Thymus (tissue), 11 donors: ENCODE measurements at regions not wholly inside any gene's neighbourhood (a gene's known extent, or its start where the extent isn't known, plus 50 kb on each side); places are given as distances from the start of the nearest gene placed in this dataset.

Experiments
- DNase-seq, 9 donors: peaks; one replicate each; pipeline ENCODE4 v3.0.0-alpha.2; 2013; ENCODE audit warnings: low spot score in 9 of 9, low read depth in 6 of 9, missing footprints in 1 of 9
- H3K27ac ChIP-seq, 2 donors: one replicate each; pipeline ENCODE4 v1.5.1; 2013; ENCODE audit warnings: control low read depth in 1 of 2, low read depth in 1 of 2, low read length in 1 of 2, mild to moderate bottlenecking in 1 of 2, moderate library complexity in 1 of 2
- H3K27me3 ChIP-seq, 2 donors: one replicate each; pipeline ENCODE4 v1.5.1; 2013; ENCODE audit warnings: low read length in 1 of 2; ENCODE audit not compliant: control insufficient read depth in 2 of 2, insufficient read depth in 1 of 2
- H3K36me3 ChIP-seq, 2 donors: one replicate each; pipeline ENCODE4 v1.5.1; 2013; ENCODE audit warnings: low read length in 1 of 2, mild to moderate bottlenecking in 1 of 2, moderate library complexity in 1 of 2; ENCODE audit not compliant: control insufficient read depth in 2 of 2, insufficient read depth in 2 of 2
- H3K4me1 ChIP-seq, 2 donors: one replicate each; pipeline ENCODE4 v1.5.1; 2013; ENCODE audit warnings: low read length in 2 of 2; ENCODE audit not compliant: control insufficient read depth in 2 of 2, insufficient read depth in 2 of 2
- H3K4me3 ChIP-seq, 2 donors: one replicate each; pipeline ENCODE4 v1.5.1; 2013; ENCODE audit warnings: low read length in 2 of 2, control low read depth in 1 of 2, mild to moderate bottlenecking in 1 of 2
- H3K9me3 ChIP-seq, 2 donors: one replicate each; pipeline ENCODE4 v1.5.1; 2013; ENCODE audit warnings: low read length in 1 of 2, mild to moderate bottlenecking in 1 of 2; ENCODE audit not compliant: control insufficient read depth in 2 of 2, insufficient read depth in 1 of 2
- WGBS: extraction: QIAGEN DNeasy Blood & Tissue Kit; methylation state at CpG from one replicate; pipeline ENCODE4 v1.1.7; 2013; 5-methylcytosine and 5-hydroxymethylcytosine counted together
- donor health status: healthy.

DNA sequence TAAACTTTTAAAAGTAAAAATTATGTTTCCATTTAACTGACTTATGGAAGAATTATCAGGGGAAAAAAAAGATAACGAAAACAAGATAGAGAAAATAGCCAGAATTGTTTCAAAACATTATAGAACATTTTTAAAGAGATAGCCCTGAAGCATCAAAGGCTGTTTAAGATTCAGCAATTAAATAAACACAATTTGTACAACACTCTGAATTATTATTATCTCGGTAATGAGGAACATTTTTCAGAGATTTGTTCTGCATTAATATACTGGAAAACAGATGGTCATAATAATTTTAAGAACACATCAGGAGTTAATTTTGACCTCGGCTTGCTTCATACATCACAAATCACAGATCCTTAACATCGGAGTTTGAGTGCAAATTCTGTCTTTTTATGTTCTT lies 643.8 kb downstream of the SORCS1 start:
- 90% methylated on average over 4 of the region's 4 CpGs for WGBS
- no peaks in the 10 kb centered on the region for H3K27me3 ChIP-seq
- no peaks in the 10 kb centered on the region for H3K4me1 ChIP-seq
- DNase-seq: no peak
- no peak overlapping the region for H3K4me3 ChIP-seq
- no peaks in the 10 kb centered on the region for H3K36me3 ChIP-seq
- H3K9me3 ChIP-seq: no peaks in the 10 kb centered on the region
- no peak overlapping the region for H3K27ac ChIP-seq

DNA sequence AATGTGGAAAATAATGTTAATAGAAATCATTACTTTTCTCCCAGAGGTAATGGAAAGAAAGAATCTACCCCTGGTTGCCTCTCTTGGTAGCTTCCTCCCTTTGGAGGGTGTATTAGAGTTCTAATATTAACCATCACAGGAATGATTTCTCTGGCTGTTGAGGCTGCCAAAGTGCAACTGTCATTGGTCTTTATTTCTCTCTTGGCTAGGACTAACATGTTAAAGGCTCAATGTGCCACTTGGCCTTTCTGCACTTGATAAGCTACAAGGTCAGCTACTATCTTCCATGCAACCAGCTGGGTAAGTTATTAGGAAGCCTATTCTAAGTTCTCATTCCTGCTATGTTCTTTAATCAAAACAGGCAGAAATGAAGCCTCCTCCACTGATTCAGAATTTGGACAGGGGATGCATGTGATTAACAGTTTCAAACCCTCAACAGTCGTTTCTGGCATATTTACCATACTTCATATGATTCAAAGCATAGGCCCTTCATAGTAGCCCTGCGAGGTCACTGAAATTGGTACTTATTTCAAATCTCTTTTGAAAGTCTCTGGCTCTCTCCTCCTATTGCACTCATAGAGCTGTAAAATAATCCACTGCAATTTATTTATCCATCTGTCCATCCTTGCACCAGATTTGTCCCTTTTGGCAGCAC lies 645.0 kb downstream of the SORCS1 start:
- Histone ChIP-seq H3K36me3 (no peaks in the 10 kb centered on the region), H3K27ac (no peak overlapping the region), H3K4me3 (no peak overlapping the region), H3K4me1 (no peaks in the 10 kb centered on the region), H3K9me3 (no peaks in the 10 kb centered on the region), H3K27me3 (no peaks in the 10 kb centered on the region)
- no peak for DNase-seq
- WGBS: 77% methylated on average over 2 of the region's 2 CpGs

DNA sequence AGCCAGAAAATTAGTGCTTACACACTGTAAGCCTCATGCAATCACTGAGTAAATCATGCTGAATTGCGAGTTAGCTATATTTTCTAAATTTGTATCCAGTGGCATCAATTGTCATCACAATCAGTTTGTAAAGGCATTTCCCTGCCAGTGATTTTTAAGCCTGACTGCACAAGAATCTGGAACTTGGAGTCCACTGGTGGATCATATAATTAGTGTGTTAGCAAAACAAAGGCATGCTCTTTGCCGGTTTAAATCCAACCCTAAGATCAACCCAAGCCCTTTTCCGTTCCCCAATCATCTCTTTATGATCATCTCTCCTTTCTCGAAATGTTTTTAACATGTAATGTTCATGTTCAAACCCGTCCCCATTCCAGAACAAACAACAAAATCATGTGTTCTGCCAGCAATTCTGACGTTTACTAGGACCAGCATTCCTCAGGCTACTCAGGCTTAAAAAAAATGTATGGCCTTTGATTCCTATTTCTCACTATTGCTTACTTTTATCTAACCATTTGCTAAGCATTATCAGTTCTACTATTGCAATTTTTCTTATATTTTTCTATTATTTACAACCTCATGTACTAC lies 649.2 kb downstream of the SORCS1 start:
- Histone ChIP-seq H3K36me3 (no peaks in the 10 kb centered on the region), H3K9me3 (no peaks in the 10 kb centered on the region), H3K27me3 (no peaks in the 10 kb centered on the region), H3K4me3 (no peak overlapping the region), H3K4me1 (no peaks in the 10 kb centered on the region), H3K27ac (no peak overlapping the region)
- DNase-seq: no peak
- WGBS: 81% methylated on average over 6 of the region's 6 CpGs

DNA sequence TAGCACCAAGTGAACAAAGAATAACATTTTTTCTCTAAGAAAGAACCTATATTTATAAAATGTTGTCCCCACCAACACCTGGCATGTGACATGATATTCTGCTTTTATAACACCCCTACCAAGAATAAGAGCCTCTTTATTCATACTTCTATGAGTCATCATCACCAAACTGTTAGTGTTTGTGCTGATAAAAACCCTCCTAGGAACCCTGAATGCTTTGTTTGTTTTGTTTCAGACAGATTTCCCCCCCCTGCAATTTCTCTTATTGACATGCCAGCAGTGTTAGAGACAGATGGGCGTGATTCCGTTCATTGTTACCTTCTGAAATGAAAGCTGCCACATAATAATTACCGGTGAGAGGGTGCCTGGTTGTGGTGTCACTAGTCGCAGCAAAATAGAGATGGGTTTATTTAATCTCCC lies 651.1 kb downstream of the SORCS1 start:
- Histone ChIP-seq H3K4me3 (no peak overlapping the region), H3K9me3 (no peaks in the 10 kb centered on the region), H3K27ac (no peak overlapping the region), H3K27me3 (no peaks in the 10 kb centered on the region), H3K36me3 (no peaks in the 10 kb centered on the region), H3K4me1 (no peaks in the 10 kb centered on the region)
- no peak for DNase-seq
- 52% methylated on average over 4 of the region's 4 CpGs for WGBS

DNA sequence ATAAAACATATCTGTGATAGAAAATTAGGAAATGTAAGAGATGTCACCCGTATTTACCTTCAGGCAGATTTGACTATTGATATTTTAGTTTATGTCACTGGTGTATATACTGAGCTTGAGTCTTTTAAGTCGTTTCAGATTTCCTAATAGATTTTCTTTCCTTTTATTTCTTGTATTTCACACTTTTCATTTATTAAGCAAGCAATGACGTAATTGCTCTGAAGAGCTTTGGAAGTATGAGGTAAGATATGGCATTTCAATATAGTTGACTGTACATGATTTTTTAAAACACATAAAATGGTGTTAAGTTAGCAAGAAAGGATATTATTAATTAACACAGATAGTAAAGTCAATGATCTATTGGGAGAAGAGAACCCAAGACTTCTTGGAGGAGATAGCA lies 652.6 kb downstream of the SORCS1 start:
- Histone ChIP-seq H3K4me3 (no peak overlapping the region), H3K27ac (no peak overlapping the region), H3K4me1 (no peaks in the 10 kb centered on the region), H3K9me3 (no peaks in the 10 kb centered on the region), H3K27me3 (no peaks in the 10 kb centered on the region), H3K36me3 (no peaks in the 10 kb centered on the region)
- 73% methylated on average over 3 of the region's 3 CpGs for WGBS
- DNase-seq: no peak

DNA sequence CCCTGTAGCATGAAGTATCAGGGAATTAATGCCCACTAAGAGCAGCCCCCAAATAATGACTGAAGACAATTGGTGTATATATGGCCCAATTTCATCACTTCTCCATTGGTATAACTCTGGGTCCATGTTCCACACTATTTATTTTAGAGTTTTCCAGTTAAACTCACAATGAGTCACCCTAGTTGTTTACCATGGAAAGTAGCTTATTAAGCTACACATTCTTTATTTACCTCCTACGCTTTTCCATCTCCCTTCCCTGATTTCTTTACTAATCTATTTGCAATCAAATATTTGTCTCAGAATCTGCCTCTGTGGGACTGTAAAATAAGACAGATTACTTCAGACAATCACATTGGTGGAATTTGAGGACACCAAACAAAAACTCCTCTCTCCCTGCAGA lies 655.6 kb downstream of the SORCS1 start:
- Histone ChIP-seq H3K27ac (no peak overlapping the region), H3K4me3 (no peak overlapping the region), H3K27me3 (no peaks in the 10 kb centered on the region), H3K36me3 (no peaks in the 10 kb centered on the region), H3K4me1 (no peaks in the 10 kb centered on the region), H3K9me3 (no peaks in the 10 kb centered on the region)
- DNase-seq: no peak
- WGBS: 99% methylated on average over 1 of the region's 1 CpG

DNA sequence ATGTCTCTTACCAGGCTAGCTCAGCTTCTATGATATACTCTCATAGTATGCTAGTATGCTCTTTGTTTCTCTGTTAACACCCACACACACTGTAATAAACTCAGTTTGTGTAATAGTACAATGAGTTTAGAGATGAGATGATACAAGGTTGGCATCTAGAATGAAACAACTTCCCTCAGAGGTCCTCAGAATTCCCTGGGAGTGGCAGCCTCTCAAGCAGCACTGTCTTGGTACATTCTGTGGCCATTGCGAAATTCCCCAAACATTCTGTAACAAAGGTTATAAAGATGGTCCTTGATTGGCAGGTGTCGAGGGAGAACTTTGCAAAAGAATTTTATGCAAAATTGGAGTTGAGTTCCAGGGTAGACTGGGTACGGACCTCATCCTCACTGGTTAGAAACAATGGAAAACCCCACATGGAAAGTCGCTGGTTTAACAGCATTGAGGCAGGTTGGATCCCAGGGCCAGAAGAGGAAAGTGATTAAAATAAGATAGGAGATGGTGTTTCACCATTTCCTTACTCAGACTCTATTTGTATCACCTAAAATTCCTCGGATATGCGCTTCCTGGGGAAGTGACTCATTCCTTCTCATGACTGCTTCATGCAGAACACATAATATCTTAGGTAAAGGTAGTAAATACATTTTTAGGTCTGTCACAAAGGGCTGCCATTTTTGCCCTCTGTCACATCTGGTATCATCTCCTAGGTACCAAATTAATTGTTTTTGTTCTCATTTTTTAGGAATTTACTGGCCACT lies 657.8 kb downstream of the SORCS1 start:
- no peak for DNase-seq
- Histone ChIP-seq H3K4me3 (no peak overlapping the region), H3K9me3 (no peaks in the 10 kb centered on the region), H3K36me3 (no peaks in the 10 kb centered on the region), H3K27ac (no peak overlapping the region), H3K27me3 (no peaks in the 10 kb centered on the region), H3K4me1 (no peaks in the 10 kb centered on the region)
- 78% methylated on average over 6 of the region's 6 CpGs for WGBS

DNA sequence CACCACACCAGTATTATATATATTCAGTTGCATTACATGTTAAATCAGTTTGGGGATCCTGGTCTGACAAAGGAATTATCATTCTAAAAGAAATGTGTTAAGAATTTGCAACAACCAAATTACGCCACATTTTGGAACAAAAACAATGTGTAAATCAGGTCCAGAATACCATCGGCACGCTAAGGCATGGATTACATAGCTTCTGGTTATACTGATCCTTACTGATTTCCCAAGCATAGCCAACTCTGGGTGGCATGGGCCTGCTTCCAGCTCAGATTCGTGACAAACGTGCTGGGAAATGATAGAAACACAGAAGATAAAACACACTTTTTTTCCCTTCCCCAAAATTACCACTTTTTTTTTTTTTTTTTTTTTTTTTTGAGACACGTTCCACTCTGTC lies 660.0 kb downstream of the SORCS1 start:
- no peaks in the 10 kb centered on the region for H3K36me3 ChIP-seq
- H3K27me3 ChIP-seq: no peaks in the 10 kb centered on the region
- H3K27ac ChIP-seq: no peak overlapping the region
- H3K9me3 ChIP-seq: no peaks in the 10 kb centered on the region
- WGBS: 87% methylated on average over 6 of the region's 6 CpGs
- H3K4me3 ChIP-seq: no peak overlapping the region
- no peaks in the 10 kb centered on the region for H3K4me1 ChIP-seq
- no peak for DNase-seq

DNA sequence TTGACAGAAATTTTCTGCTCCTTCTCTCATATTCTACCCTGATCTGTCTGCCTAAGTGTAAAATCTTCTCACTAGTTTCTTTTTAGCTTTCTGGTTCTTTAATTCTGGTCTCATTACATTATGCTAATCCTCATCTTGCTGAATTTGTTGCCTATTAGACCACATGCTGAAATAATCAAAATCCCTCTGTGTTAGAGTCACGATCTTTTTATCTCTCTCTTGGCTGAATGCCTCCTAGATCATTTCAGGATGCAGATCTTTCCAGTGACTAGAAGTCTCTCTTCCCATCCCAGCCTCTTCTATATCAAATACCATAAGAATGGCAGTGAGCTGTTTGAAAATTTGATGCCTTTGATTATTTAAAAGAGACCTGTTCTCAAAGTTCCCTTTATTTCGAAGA lies 661.9 kb downstream of the SORCS1 start:
- no peaks in the 10 kb centered on the region for H3K27me3 ChIP-seq
- DNase-seq: no peak
- no peak overlapping the region for H3K4me3 ChIP-seq
- H3K4me1 ChIP-seq: no peaks in the 10 kb centered on the region
- no peak overlapping the region for H3K27ac ChIP-seq
- H3K9me3 ChIP-seq: no peaks in the 10 kb centered on the region
- WGBS: 83% methylated on average over 2 of the region's 2 CpGs
- no peaks in the 10 kb centered on the region for H3K36me3 ChIP-seq
